ENCODE measurements at regions not wholly inside any gene's neighbourhood (a gene's known extent, or its start where the extent isn't known, plus 50 kb on each side); places are given as distances from the start of the nearest gene placed in this dataset.
"Not testable (repeated sequence)": the region's sequence is repeated elsewhere in the genome, so short reads cannot be mapped to it uniquely, and the experiment has no call there.

DNA sequence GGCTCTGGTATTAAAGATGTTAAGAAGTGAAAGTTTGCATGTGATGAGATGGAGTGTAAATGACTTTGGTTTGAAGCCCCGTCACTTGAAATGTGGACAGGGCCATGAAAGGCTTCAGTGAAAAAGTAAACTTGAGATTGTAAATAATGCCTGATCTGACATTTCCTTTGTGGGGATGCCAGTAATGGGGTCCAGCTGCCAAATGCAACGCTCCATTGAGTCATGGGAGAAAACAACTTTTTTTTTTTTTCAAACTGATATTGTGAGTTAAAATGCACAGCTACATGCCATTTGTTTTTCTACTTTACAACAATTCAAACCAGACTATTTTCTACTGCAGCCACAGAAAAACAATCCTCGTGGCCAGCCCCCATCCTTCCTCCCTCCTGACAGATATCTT lies 327.0 kb upstream of the TNC start:
- DNase-seq (ENCODE audit: low read depth), result no peak

DNA sequence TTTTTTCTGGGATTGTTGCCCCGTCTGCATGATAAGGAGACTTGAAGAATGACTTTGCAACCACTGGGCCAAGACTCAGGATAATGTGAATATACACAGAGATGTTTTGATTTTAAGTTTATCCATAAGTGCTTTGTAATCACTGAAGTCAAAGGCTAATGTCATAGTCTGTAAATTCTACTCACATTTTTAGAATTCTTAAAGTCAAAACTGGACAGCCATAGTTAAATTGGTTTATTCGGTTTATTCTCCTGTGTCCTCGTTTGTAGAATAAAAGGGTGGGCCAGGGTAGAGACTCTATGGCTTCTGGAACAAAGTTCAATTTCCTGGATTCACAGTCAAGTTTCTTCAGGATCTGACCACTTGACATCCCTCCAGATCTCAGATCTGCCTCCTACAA lies 327.7 kb upstream of the TNC start:
- no peak for DNase-seq (ENCODE audit: low read depth)

DNA sequence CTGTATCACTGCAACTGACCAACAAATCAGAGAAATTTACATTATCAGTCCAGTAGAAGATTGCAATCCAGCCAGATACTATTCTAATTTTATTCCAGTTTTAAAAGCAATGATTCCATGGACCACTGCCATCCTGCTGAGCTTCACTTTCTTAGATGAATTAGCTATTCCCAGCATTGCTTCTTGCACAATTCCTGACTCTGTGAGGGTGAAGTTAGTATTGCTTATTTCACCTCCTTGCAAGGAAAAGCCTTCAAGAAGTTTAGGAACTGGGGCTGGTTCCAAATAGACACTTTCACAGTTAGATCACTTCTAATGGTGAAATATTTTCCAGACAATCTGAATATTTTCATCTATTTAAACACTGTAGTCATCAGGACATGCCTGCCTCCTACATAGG lies 338.6 kb upstream of the TNC start:
- DNase-seq (ENCODE audit: low read depth), result no peak

DNA sequence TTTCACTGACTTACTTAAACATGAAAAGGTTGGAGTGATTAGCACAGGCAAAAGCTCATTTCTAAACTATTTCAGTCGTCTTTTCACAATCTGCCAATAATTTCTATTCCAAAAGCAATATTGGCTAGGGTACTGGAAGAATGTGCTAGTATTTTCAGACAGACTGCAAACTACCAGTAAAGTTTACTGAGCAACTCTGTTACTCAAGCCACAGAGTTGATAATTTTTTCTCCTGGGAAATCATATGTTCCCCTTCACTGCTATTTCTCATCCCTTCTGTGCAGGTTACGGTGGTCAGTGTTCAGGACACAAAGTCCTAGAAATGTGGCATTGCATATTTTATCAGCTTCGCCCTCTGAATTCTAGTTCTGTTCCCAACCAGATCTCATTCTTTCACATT lies 343.3 kb upstream of the TNC start:
- no peak for DNase-seq (ENCODE audit: low read depth)

DNA sequence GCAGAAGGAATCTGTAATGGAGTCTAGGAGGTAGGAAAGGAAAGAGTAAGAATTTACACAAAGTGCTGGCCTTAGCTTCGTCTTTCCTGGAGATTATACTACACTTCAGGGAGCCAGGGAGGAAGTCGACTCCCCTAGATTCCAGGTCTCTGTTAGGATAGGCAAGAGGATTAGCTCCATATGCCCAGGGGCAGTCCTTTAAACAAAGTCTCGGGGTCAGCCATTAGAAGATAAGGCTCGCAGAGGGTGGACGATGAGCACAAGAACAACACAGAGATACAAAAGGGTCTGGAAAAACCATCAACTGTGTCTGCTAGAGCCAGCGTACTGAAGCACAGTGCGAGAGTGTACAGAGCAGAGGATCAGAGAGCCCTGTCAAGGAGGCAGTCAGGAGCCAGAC lies 344.7 kb upstream of the TNC start:
- no peak for DNase-seq (ENCODE audit: low read depth)

DNA sequence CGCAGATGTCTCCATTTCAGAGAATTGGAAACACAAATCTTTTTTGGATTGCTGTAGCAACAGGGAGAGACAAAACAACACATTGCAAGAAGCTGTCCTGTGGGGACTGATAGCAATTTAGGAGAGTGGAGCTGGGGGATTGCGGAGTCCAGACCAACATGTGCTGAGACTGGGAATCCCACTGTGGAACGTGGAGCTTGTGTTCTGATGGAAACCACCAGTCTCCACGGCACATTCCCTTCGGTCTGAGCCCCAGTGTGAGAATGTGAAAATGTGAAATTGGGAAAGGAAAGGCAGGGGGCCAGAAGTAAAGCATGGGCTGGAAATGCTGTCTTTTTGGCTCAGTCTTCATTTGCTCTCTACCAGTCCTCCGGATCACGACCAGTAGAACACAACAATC lies 348.8 kb upstream of the TNC start:
- no peak for DNase-seq (ENCODE audit: low read depth)

DNA sequence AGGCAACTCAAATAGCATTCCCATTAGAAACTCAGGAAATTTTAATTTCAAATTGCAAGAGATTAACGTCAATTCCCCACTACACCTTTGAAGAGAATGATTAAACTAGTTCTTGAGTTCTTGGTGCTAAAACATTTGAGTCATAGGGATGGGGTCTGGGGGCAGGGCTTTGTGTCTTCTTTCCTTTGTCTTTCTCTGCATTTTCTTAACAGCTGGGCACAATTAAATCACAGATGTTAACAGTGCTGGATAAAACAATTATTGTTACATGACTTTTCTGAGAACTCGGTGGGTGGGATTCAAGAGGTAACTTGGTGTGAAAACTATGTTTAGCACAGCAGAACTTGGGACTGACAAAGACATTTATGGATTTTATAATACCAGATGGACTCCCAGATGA lies 351.9 kb upstream of the TNC start:
- DNase-seq (ENCODE audit: low read depth), result no peak

DNA sequence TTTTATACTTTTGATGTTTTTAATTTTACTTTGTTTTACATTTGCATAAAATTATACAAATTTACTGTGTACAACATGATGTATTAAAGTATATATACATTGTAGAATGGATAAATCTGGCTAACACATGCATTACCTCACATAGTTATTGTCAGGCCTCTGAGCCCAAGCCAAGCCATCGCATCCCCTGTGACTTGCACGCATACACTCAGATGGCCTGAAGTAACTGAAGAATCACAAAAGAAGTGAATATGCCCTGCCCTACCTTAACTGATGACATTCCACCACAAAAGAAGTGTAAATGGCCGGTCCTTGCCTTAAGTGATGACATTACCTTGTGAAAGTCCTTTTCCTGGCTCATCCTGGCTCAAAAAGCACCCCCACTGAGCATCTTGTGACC lies 355.1 kb upstream of the TNC start:
- DNase-seq (ENCODE audit: low read depth), result not testable (repeated sequence)

DNA sequence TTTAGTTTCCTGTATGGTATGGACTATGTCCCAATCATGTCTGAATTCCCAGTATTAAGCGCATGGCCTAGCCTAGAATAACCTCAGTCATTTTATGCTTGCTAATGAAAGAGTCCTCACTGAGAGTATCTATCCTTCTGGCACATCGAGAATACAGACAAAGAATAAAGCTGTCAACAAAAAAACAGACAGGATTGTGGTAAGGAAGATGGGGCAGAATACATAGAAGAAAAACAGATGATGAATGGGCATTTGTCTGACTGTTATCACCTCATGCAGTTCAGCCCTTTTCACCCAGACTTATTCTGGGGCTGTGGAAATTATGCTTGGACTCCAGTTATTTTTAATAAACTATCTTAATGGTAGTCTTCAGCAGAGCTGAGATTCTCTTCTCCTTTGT lies 363.8 kb upstream of the TNC start:
- DNase-seq (ENCODE audit: low read depth), result no peak

DNA sequence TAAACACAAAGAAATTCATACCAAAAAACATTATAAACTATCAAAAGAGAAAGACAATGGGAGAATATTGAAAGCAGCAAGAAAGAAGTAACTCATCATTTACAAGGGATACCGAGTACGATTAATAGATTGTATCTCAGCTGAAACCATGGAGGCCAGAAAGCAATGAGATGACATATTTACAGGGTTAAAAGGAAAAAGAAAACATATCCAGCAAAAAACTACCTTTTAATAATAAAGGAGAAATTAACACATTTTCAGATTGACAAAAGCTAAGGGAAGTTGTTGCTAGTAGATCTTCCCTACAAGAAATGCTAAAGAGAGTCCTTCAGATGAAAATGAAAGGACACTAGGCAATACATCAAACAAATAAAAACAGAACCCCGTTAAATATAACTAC lies 364.8 kb upstream of the TNC start:
- no peak for DNase-seq (ENCODE audit: low read depth)

DNA sequence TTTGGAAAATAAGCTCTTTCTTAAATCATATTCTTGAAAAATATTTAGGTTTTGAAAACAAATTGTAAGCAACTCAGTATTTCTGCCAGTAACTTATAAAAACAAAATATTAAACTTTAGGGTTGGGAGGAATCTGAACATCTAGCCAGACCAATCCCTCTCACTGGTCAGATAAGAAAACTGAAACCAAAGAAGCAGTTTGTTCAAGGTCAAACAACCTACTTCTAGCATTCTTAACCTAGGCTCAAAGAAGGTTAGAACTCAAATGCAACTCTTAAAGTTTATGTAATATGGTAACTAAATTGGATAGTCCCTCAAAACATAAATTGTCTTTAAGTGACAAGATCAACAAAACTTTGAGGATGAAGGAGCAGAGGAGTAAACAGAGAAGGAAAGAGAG lies 374.9 kb upstream of the TNC start:
- no peak for DNase-seq (ENCODE audit: low read depth)

DNA sequence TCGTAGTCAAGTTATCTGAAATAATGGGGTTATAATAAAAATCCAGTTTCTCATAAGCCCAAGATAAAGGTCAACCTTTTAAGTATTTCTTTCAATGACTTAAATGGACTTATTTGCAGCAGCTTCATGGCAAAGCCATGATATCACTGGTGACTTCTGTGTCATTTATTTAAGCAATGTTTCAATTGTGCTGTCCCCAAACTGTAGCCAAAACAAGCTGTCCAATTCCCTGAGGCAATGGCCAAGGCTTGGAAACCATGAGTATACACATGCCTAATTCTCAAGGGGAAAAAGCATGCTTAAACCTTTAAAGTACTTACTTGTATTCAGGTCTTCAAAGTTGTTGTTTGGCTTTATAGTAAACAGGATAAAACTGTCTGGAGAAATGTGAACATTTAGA lies 376.4 kb upstream of the TNC start:
- peak; percentile 2 for DNase-seq (ENCODE audit: low read depth)

DNA sequence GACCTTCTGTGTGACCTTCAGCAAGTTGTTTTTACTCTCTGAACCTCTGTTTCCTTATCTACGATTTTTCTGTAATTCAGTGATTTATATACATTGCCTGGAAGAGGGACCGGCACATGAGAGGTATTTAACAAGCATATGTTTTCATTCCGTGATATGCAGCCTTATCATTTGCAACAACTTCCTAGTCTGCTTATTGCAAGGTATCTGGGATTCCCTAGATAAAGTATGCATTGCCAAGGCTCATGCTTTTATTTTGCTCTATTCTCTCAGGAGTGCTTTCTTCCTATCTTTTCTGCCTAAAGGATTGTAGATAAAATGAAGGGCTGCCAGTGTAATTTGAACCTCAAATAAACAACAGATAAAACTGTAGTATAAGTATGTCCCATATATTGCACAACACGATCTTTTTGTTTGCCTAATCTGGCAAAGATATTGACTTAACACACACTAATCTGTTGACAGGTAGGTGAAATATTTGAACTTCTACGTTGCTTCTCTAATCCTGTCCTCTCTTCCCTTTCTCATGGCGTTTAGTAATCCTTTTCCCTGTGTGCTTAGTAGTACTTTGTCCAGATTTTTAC lies 377.2 kb upstream of the TNC start:
- no peak for DNase-seq (ENCODE audit: low read depth)

DNA sequence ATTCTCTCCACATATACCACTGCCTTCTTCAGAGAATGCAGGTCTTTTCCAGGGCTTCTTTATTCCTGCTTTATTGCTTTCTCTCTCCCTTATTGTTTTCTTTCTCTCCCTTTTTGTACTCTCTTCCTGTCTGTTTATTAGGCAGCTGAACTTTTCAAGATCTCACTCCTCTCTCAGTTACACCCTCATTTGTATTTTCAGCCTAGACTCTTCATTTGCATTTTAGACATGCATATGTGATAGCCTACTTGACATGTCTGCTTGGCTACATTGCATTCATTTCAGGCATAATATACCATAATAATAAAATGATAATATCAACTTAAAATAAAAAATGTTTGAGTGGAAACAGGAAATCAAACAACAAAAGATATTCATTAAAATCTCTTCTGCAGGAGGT lies 377.9 kb upstream of the TNC start:
- DNase-seq (ENCODE audit: low read depth), result no peak

DNA sequence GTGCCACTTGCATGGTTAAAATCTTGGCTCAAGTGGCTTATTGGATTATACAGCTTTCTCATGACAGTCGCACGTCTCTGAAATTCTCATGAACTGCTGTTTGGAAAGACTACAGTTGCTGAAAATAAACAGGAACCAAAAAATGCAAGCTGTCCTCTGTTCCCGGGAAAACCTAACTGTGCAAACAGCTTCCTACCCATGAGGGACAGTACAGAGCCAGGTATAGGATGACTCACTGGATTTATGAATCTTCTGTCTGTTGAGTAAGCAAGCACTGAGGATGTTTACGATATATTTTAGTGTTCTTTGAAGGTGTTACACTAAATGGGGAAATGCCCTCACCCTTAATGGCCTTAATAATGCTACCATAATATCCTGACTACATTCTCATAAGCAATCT lies 380.3 kb upstream of the TNC start:
- DNase-seq (ENCODE audit: low read depth), result no peak

DNA sequence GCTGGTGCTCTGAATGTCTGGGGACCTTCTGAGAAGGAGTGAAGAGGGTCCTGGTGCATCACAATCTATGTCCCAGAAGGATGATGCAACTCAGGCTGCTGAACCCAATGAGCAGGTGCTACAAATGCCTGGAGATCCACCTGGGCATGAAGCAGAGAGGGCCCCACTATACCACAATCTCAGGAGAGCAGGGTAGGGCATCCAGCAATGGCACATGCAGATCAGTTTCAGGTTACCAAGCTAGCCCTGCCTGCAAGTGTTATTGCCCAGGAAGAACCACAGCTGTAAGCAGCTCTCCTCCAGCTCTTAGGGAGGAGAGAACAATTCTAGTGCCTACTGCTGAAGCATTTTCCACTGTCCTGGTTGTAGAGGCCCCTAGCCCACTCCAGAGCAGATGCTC lies 389.2 kb upstream of the TNC start:
- DNase-seq (ENCODE audit: low read depth), result peak; percentile 25

DNA sequence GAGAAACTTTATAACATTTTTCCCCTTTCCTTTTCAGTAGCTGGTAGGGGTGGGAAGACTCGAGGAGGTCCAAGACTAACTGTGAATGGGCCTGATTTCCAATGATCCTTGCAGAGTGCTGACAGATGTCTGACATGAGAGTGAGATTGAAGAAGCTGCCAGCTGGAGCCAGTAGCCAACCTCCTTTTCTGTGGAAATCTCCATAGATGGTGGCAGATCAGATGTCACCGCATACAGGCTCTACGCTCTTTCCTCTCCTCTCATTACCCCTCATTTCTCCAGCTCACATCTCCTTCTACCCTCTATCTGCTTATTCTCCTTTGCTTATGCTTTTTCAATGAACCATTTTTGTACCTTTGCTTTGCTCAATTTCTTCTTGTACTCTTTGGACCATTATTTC lies 395.2 kb upstream of the TNC start:
- no peak for DNase-seq (ENCODE audit: low read depth)

DNA sequence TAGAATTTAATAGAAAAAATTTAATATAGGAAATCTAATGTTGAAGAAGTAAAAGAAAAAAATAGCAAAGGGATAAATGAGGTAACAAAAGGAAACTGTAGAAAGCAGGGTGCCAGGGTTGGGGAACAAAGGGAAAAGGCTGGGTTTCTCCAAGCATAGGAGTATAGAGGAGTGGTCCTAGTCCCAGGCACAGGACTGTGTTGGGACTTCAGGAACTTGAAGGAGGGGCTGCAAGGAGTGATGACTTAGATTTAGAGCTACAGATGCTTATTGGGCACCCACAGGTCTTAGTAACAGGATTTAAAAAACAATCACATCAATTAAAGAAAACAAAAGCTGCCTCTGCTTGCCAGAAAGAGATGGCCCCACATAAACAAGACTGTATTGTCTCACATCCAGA lies 396.5 kb upstream of the TNC start:
- no peak for DNase-seq (ENCODE audit: low read depth)

DNA sequence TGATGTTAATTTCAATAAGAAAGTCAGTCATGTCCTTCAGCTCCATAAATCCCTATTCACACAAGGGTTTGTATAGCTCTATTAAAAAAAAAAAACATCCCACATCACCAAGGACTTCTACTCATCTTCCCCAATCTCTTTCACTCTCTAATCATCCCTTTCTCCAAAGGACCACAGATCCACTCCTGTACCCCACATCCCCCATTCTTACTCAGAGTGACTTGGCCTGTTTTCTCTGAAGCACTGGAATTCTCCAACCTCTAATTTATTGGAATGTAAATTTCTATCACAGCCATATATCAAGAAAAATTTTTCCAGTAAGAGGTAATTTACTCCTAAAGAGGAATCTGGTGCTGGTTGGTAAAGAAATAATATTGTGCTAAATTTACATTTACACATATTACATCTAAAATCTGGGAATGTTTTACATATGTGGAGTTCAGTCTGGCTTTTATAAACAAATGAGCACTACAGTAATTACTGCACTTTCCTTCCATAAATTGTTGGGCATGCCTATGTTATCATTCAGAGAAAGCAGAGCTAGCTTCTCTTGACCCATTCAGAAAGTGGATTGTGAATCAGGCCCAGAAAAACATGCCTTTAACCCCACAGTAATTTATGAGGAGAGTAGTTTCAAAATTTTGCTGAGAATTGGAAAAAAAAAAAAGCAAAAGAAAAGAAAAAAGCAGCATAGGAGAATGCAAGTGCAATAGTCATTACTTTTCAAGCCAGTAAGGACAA lies 399.5 kb upstream of the TNC start:
- no peak for DNase-seq (ENCODE audit: low read depth)

DNA sequence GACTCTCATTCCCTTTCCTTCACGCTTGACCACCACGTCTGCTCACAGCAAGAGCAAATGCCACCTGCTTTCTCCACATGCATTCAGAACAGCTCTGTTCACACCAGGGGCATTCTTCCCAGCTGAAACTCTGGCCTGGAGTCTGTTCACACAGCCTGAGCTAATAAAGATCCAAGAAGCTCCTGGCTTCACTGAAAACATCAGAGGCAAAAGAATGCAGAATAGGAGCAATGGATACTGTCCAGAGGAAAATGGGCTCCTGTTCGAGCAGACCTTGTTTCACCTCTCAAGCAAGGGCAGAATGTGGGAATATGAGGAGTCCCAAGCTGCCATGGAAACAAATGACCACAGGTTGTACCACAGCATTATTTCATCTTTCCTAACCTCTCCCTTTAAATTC lies 402.7 kb upstream of the TNC start:
- DNase-seq (ENCODE audit: low read depth), result peak; percentile 13

DNA sequence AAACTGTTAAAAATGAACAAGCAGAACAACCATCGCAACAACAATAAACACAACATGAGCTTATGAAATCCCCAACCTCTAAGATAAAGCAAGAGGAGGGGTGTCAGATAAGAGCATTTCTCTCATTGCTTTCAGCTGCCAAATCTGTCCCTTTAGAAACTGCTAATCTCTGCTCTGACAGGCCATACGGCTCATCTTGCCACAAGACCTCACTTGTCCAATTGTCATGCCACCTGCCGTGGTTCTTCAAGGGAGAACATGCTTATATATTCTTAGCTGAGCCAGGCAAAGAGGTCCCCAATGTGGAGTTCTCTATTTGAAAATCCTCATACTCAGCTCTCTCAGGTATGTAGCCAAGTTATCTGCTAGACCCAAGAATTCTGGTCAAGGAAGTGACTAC lies 405.0 kb upstream of the TNC start:
- DNase-seq (ENCODE audit: low read depth), result peak; percentile 86

DNA sequence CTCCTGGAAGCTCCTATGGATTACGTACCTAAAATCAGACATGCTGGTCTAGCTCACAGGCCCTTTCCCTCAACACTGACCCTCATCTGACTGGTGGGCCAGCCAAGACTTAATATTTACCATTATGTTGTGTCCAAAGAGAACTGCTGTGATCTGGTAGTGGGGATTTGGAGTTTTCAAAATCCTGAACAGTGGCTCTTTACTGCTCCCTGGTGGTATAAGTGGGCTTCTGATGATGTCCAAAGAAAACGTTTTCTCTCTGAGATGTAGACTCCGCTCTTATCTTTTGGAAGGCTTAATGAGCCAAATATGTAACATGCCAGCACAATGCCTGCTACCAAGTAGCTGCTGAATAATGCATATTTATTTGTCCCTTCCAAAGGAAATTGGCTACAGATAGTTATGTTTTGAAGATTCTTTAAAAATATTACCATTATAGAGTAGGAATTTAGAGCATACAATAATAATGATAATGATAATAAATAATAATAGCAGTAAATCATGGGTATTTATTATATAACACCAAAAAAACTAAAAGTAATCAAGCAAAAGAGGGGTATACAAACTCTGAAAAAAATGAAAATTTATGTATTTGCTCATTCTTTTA lies 406.6 kb upstream of the TNC start:
- DNase-seq (ENCODE audit: low read depth), result peak; percentile 86
